ENCODE measurements at regions not wholly inside any gene's neighbourhood (a gene's known extent, or its start where the extent isn't known, plus 50 kb on each side); places are given as distances from the start of the nearest gene placed in this dataset.

GRCh38 chrX:45862801-45863200 is 662.1 kb upstream of the DIPK2B start:
- TF ChIP-seq SMC3 (conservative IDR thresholded peaks at IDR 0.05; ENCODE audit: insufficient read depth, low read depth, low read length): no peak
- TF ChIP-seq, protein P1, sequence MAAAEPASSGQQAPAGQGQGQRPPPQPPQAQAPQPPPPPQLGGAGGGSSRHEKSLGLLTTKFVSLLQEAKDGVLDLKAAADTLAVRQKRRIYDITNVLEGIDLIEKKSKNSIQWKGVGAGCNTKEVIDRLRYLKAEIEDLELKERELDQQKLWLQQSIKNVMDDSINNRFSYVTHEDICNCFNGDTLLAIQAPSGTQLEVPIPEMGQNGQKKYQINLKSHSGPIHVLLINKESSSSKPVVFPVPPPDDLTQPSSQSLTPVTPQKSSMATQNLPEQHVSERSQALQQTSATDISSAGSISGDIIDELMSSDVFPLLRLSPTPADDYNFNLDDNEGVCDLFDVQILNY (CRISPR knock-in tag; IDR thresholded peaks at IDR 0.05): no peak
- TF ChIP-seq, protein P2, sequence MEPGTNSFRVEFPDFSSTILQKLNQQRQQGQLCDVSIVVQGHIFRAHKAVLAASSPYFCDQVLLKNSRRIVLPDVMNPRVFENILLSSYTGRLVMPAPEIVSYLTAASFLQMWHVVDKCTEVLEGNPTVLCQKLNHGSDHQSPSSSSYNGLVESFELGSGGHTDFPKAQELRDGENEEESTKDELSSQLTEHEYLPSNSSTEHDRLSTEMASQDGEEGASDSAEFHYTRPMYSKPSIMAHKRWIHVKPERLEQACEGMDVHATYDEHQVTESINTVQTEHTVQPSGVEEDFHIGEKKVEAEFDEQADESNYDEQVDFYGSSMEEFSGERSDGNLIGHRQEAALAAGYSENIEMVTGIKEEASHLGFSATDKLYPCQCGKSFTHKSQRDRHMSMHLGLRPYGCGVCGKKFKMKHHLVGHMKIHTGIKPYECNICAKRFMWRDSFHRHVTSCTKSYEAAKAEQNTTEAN (CRISPR knock-in tag; IDR thresholded peaks at IDR 0.05): no peak
- no peak for TF ChIP-seq ATF2 (CRISPR knock-in tag; IDR thresholded peaks at IDR 0.05)
- TF ChIP-seq EZH2 (IDR thresholded peaks at IDR 0.05; ENCODE audit: borderline replicate concordance, low read depth, low read length): no peak
- no peak for TF ChIP-seq FIP1L1 (IDR thresholded peaks at IDR 0.05; ENCODE audit: low read depth, low read length, poor library complexity, severe bottlenecking)
- TF ChIP-seq, protein P3, sequence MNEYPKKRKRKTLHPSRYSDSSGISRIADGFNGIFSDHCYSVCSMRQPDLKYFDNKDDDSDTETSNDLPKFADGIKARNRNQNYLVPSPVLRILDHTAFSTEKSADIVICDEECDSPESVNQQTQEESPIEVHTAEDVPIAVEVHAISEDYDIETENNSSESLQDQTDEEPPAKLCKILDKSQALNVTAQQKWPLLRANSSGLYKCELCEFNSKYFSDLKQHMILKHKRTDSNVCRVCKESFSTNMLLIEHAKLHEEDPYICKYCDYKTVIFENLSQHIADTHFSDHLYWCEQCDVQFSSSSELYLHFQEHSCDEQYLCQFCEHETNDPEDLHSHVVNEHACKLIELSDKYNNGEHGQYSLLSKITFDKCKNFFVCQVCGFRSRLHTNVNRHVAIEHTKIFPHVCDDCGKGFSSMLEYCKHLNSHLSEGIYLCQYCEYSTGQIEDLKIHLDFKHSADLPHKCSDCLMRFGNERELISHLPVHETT (CRISPR knock-in tag; conservative IDR thresholded peaks at IDR 0.05 in 1 of 2, IDR thresholded peaks at IDR 0.05 in 1 of 2): no peak
